RWPE2 (cell line): ENCODE measurements at regions not wholly inside any gene's neighbourhood (a gene's known extent, or its start where the extent isn't known, plus 50 kb on each side); places are given as distances from the start of the nearest gene placed in this dataset.
A peak's percentile ranks its signal among the peaks of the same experiment; 100 is the strongest.
"Not testable (repeated sequence)": the region's sequence is repeated elsewhere in the genome, so short reads cannot be mapped to it uniquely, and the experiment has no call there.

ENCODE experiments used
- ATAC-seq: fragments of 200-7000 bp; cut with Tn5 transposase; 3 replicates; pipeline ENCODE4 v1.9.1; 2021; ENCODE audit warnings: low read depth
- DNase-seq: peaks from one replicate; pipeline ENCODE4 v3.0.0-alpha.2; 2020; ENCODE audit warnings: low spot score
- H3K27ac ChIP-seq: fragments of 450-650 bp; 2 replicates; pipeline ENCODE4 v1.5.1; 2017; ENCODE audit warnings: mild to moderate bottlenecking; ENCODE audit not compliant: poor library complexity, severe bottlenecking
- H3K27me3 ChIP-seq: fragments of 250-450 bp; sonication (Bioruptor Pico); 2 replicates; pipeline ENCODE4 v1.5.1; 2021; ENCODE audit warnings: mild to moderate bottlenecking, moderate library complexity; ENCODE audit not compliant: insufficient read depth, poor library complexity, severe bottlenecking
- H3K36me3 ChIP-seq: fragments of 250-450 bp; sonication (Bioruptor Pico); 2 replicates; pipeline ENCODE4 v1.5.1; 2020; ENCODE audit warnings: low read depth, mild to moderate bottlenecking, moderate library complexity
- H3K4me1 ChIP-seq: fragments of 250-450 bp; sonication (Bioruptor Pico); 2 replicates; pipeline ENCODE4 v1.5.1; 2021; ENCODE audit warnings: mild to moderate bottlenecking, moderate library complexity; ENCODE audit not compliant: insufficient read depth, poor library complexity, severe bottlenecking
- H3K4me3 ChIP-seq: fragments of 250-450 bp; sonication (Bioruptor Pico); 2 replicates; pipeline ENCODE4 v1.5.1; 2021; ENCODE audit warnings: mild to moderate bottlenecking, moderate library complexity; ENCODE audit not compliant: severe bottlenecking
- H3K9me3 ChIP-seq: fragments of 250-450 bp; sonication (Bioruptor Pico); 2 replicates; pipeline ENCODE4 v1.5.1; 2021; ENCODE audit warnings: mild to moderate bottlenecking, moderate library complexity; ENCODE audit not compliant: severe bottlenecking
- CTCF ChIP-seq: fragments of 450-650 bp; IDR thresholded peaks from one replicate; pipeline ENCODE4 v1.5.1; 2017; ENCODE audit warnings: mild to moderate bottlenecking, moderate library complexity; ENCODE audit not compliant: poor library complexity, severe bottlenecking

GRCh38 chr15:29648415-29648814 lies 173.9 kb downstream of the TJP1 start:
- ATAC-seq, H3K27me3 ChIP-seq, H3K9me3 ChIP-seq, H3K4me1 ChIP-seq, H3K27ac ChIP-seq, H3K36me3 ChIP-seq, H3K4me3 ChIP-seq, DNase-seq: not testable (repeated sequence)

- ATAC-seq (no peak), DNase-seq (no peak)
- Histone ChIP-seq H3K27me3 (no peaks in the 10 kb centered on the region), H3K9me3 (no peaks in the 10 kb centered on the region), H3K4me3 (no peak overlapping the region), H3K27ac (no peak overlapping the region), H3K4me1 (no peaks in the 10 kb centered on the region), H3K36me3 (no peaks in the 10 kb centered on the region)
- no peak for TF ChIP-seq CTCF
Measured at GRCh38 chr15:29645841-29646240, 176.4 kb downstream of the TJP1 start.

GRCh38 chr15:29644361-29644760 lies 177.9 kb downstream of the TJP1 start:
- ATAC-seq, DNase-seq: not testable (repeated sequence)

GRCh38 chr15:29638781-29639180 lies 183.5 kb downstream of the TJP1 start:
- Histone ChIP-seq H3K27ac (no peak overlapping the region), H3K4me1 (no peaks in the 10 kb centered on the region), H3K36me3 (no peaks in the 10 kb centered on the region), H3K27me3 (no peaks in the 10 kb centered on the region), H3K9me3 (no peaks in the 10 kb centered on the region), H3K4me3 (no peak overlapping the region)
- no peak for TF ChIP-seq CTCF
- no peak for DNase-seq
- ATAC-seq, result peak; percentile 60; the same call in 2 of the 3 replicates

More at GRCh38 chr15:29644361-29644760, 177.9 kb downstream of the TJP1 start:
- H3K27me3 ChIP-seq, H3K4me3 ChIP-seq, H3K9me3 ChIP-seq, H3K36me3 ChIP-seq, H3K27ac ChIP-seq, H3K4me1 ChIP-seq: not testable (repeated sequence)

GRCh38 chr15:29638011-29638410 lies 184.3 kb downstream of the TJP1 start:
- no peak overlapping the region for H3K4me3 ChIP-seq
- no peak for ATAC-seq
- H3K4me1 ChIP-seq, result no peaks in the 10 kb centered on the region
- no peak overlapping the region for H3K27ac ChIP-seq
- peaks cover 2% of the 10 kb centered on the region for H3K27me3 ChIP-seq
- no peaks in the 10 kb centered on the region for H3K9me3 ChIP-seq
- no peaks in the 10 kb centered on the region for H3K36me3 ChIP-seq
- TF ChIP-seq CTCF, result no peak
- DNase-seq, result no peak

- ATAC-seq, result no peak
- no peak for DNase-seq
- Histone ChIP-seq H3K4me3 (no peak overlapping the region), H3K4me1 (no peaks in the 10 kb centered on the region), H3K9me3 (no peaks in the 10 kb centered on the region), H3K27ac (no peak overlapping the region), H3K27me3 (peaks cover 7% of the 10 kb centered on the region), H3K36me3 (no peaks in the 10 kb centered on the region)
- TF ChIP-seq CTCF, result no peak
Measured at GRCh38 chr15:29637555-29637954, 184.7 kb downstream of the TJP1 start.
